GM23248 (cell line): ENCODE measurements at regions not wholly inside any gene's neighbourhood (a gene's known extent, or its start where the extent isn't known, plus 50 kb on each side); places are given as distances from the start of the nearest gene placed in this dataset.

Source experiments
- EZH2 ChIP-seq: fragments of 200-600 bp; sonication (generic); IDR thresholded peaks from 2 replicates; pipeline ENCODE4 v1.6.1; 2018; ENCODE audit warnings: antibody characterized with exemption, mild to moderate bottlenecking; ENCODE audit not compliant: insufficient read depth, poor library complexity, severe bottlenecking
- EZH2phosphoT487 ChIP-seq: fragments of 200-600 bp; sonication (generic); IDR thresholded peaks from 2 replicates; pipeline ENCODE4 v1.6.1; 2018; ENCODE audit warnings: antibody characterized with exemption, moderate library complexity, mild to moderate bottlenecking, low read depth; ENCODE audit not compliant: insufficient read depth

- TF ChIP-seq EZH2: no peak
- no peak for TF ChIP-seq EZH2phosphoT487
Measured at GRCh38 chr10:78318305-78318704, 284.6 kb downstream of the RPS24 start.
